ENCODE measurements at regions not wholly inside any gene's neighbourhood (a gene's known extent, or its start where the extent isn't known, plus 50 kb on each side); places are given as distances from the start of the nearest gene placed in this dataset.
"Not testable (repeated sequence)": the region's sequence is repeated elsewhere in the genome, so short reads cannot be mapped to it uniquely, and the experiment has no call there.

GRCh38 chr6:61622601-61623000 is 663.4 kb downstream of the KHDRBS2 start:
- no peak for DNase-seq
- ChIA-PET CTCF (no interaction called here), POLR2A (no interaction called here)
- H3K4me1 ChIP-seq (ENCODE audit: control extremely low read depth in 1 of 4, control insufficient read depth in 4 of 4, insufficient read depth in 4 of 4, low read length in 3 of 4): no peaks in the 10 kb centered on the region
- H3K36me3 ChIP-seq (ENCODE audit: control insufficient read depth in 4 of 4, insufficient read depth in 4 of 4, low read length in 3 of 4): no peaks in the 10 kb centered on the region
- no peaks in the 10 kb centered on the region for H3K27me3 ChIP-seq (replicated peaks in 2 of 5; ENCODE audit: control insufficient read depth in 4 of 5, insufficient read depth in 5 of 5, low read length in 4 of 5)
- H3K4me3 ChIP-seq (ENCODE audit: control insufficient read depth in 1 of 7, extremely low read depth in 1 of 7, insufficient read depth in 4 of 7, low read depth in 2 of 7, low read length in 6 of 7): no peak overlapping the region
- H3K9me3 ChIP-seq (ENCODE audit: control extremely low read depth in 1 of 5, control insufficient read depth in 4 of 5, insufficient read depth in 2 of 5, low read depth in 1 of 5, low read length in 4 of 5): peaks cover 0 to 2% (median 2%) of the 10 kb centered on the region in 5 experiments
- WGBS (ENCODE audit: insufficient coverage): 68% methylated on average over 4 of the region's 4 CpGs
- no peak overlapping the region for H3K27ac ChIP-seq (ENCODE audit: insufficient read depth in 1 of 2, low read depth in 1 of 2, low read length in 2 of 2, poor library complexity in 1 of 2, severe bottlenecking in 2 of 2)

GRCh38 chr6:61614119-61614518 is 671.9 kb downstream of the KHDRBS2 start:
- Histone ChIP-seq H3K9me3 (ENCODE audit: control extremely low read depth in 1 of 5, control insufficient read depth in 4 of 5, insufficient read depth in 2 of 5, low read depth in 1 of 5, low read length in 4 of 5) (no peaks in the 10 kb centered on the region), H3K4me3 (ENCODE audit: control insufficient read depth in 1 of 7, extremely low read depth in 1 of 7, insufficient read depth in 4 of 7, low read depth in 2 of 7, low read length in 6 of 7) (no peak overlapping the region), H3K4me1 (ENCODE audit: control extremely low read depth in 1 of 4, control insufficient read depth in 4 of 4, insufficient read depth in 4 of 4, low read length in 3 of 4) (no peaks in the 10 kb centered on the region), H3K36me3 (ENCODE audit: control insufficient read depth in 4 of 4, insufficient read depth in 4 of 4, low read length in 3 of 4) (no peaks in the 10 kb centered on the region), H3K27ac (ENCODE audit: insufficient read depth in 1 of 2, low read depth in 1 of 2, low read length in 2 of 2, poor library complexity in 1 of 2, severe bottlenecking in 2 of 2) (no peak overlapping the region), H3K27me3 (replicated peaks in 2 of 5; ENCODE audit: control insufficient read depth in 4 of 5, insufficient read depth in 5 of 5, low read length in 4 of 5) (no peaks in the 10 kb centered on the region)
- CTCF ChIA-PET: no interaction called here
- no peak for DNase-seq
- POLR2A ChIA-PET: no interaction called here

- ChIA-PET POLR2A (no interaction called here), CTCF (no interaction called here)
- Histone ChIP-seq H3K27ac (ENCODE audit: insufficient read depth in 1 of 2, low read depth in 1 of 2, low read length in 2 of 2, poor library complexity in 1 of 2, severe bottlenecking in 2 of 2) (no peak overlapping the region), H3K4me1 (ENCODE audit: control extremely low read depth in 1 of 4, control insufficient read depth in 4 of 4, insufficient read depth in 4 of 4, low read length in 3 of 4) (no peaks in the 10 kb centered on the region), H3K36me3 (ENCODE audit: control insufficient read depth in 4 of 4, insufficient read depth in 4 of 4, low read length in 3 of 4) (no peaks in the 10 kb centered on the region), H3K27me3 (replicated peaks in 2 of 5; ENCODE audit: control insufficient read depth in 4 of 5, insufficient read depth in 5 of 5, low read length in 4 of 5) (no peaks in the 10 kb centered on the region), H3K4me3 (ENCODE audit: control insufficient read depth in 1 of 7, extremely low read depth in 1 of 7, insufficient read depth in 4 of 7, low read depth in 2 of 7, low read length in 6 of 7) (no peak overlapping the region), H3K9me3 (ENCODE audit: control extremely low read depth in 1 of 5, control insufficient read depth in 4 of 5, insufficient read depth in 2 of 5, low read depth in 1 of 5, low read length in 4 of 5) (peaks cover 0 to 4% (median 0%) of the 10 kb centered on the region in 5 experiments)
- WGBS (ENCODE audit: insufficient coverage): 75% methylated on average over 1 of the region's 2 CpGs
- no peak for DNase-seq
Observed at GRCh38 chr6:61606500-61606899, 679.5 kb downstream of the KHDRBS2 start.

GRCh38 chr6:61605851-61606250 is 680.2 kb downstream of the KHDRBS2 start:
- DNase-seq; H3K27me3 ChIP-seq (replicated peaks in 2 of 5; ENCODE audit: control insufficient read depth in 4 of 5, insufficient read depth in 5 of 5, low read length in 4 of 5); H3K36me3 ChIP-seq (ENCODE audit: control insufficient read depth in 4 of 4, insufficient read depth in 4 of 4, low read length in 3 of 4); H3K4me3 ChIP-seq (ENCODE audit: control insufficient read depth in 1 of 7, extremely low read depth in 1 of 7, insufficient read depth in 4 of 7, low read depth in 2 of 7, low read length in 6 of 7); H3K9me3 ChIP-seq (ENCODE audit: control extremely low read depth in 1 of 5, control insufficient read depth in 4 of 5, insufficient read depth in 2 of 5, low read depth in 1 of 5, low read length in 4 of 5); H3K27ac ChIP-seq (ENCODE audit: insufficient read depth in 1 of 2, low read depth in 1 of 2, low read length in 2 of 2, poor library complexity in 1 of 2, severe bottlenecking in 2 of 2); H3K4me1 ChIP-seq (ENCODE audit: control extremely low read depth in 1 of 4, control insufficient read depth in 4 of 4, insufficient read depth in 4 of 4, low read length in 3 of 4); CTCF ChIA-PET; POLR2A ChIA-PET: not testable (repeated sequence)
- 69% methylated on average over 4 of the region's 4 CpGs for WGBS (ENCODE audit: insufficient coverage)

GRCh38 chr6:61602171-61602570 is 683.9 kb downstream of the KHDRBS2 start:
- H3K4me3 ChIP-seq (ENCODE audit: control insufficient read depth in 1 of 7, extremely low read depth in 1 of 7, insufficient read depth in 4 of 7, low read depth in 2 of 7, low read length in 6 of 7); POLR2A ChIA-PET; CTCF ChIA-PET; H3K27ac ChIP-seq (ENCODE audit: insufficient read depth in 1 of 2, low read depth in 1 of 2, low read length in 2 of 2, poor library complexity in 1 of 2, severe bottlenecking in 2 of 2); H3K27me3 ChIP-seq (replicated peaks in 2 of 5; ENCODE audit: control insufficient read depth in 4 of 5, insufficient read depth in 5 of 5, low read length in 4 of 5); H3K4me1 ChIP-seq (ENCODE audit: control extremely low read depth in 1 of 4, control insufficient read depth in 4 of 4, insufficient read depth in 4 of 4, low read length in 3 of 4); DNase-seq; H3K36me3 ChIP-seq (ENCODE audit: control insufficient read depth in 4 of 4, insufficient read depth in 4 of 4, low read length in 3 of 4); H3K9me3 ChIP-seq (ENCODE audit: control extremely low read depth in 1 of 5, control insufficient read depth in 4 of 5, insufficient read depth in 2 of 5, low read depth in 1 of 5, low read length in 4 of 5): not testable (repeated sequence)
- WGBS (ENCODE audit: insufficient coverage): 95% methylated on average over 4 of the region's 4 CpGs

- 67% methylated on average over 1 of the region's 2 CpGs for WGBS (ENCODE audit: insufficient coverage)
- no peaks in the 10 kb centered on the region for H3K9me3 ChIP-seq (ENCODE audit: control extremely low read depth in 1 of 5, control insufficient read depth in 4 of 5, insufficient read depth in 2 of 5, low read depth in 1 of 5, low read length in 4 of 5)
- no peak overlapping the region for H3K4me3 ChIP-seq (ENCODE audit: control insufficient read depth in 1 of 7, extremely low read depth in 1 of 7, insufficient read depth in 4 of 7, low read depth in 2 of 7, low read length in 6 of 7)
- POLR2A ChIA-PET: no interaction called here
- no peak overlapping the region for H3K27ac ChIP-seq (ENCODE audit: insufficient read depth in 1 of 2, low read depth in 1 of 2, low read length in 2 of 2, poor library complexity in 1 of 2, severe bottlenecking in 2 of 2)
- no peaks in the 10 kb centered on the region for H3K36me3 ChIP-seq (ENCODE audit: control insufficient read depth in 4 of 4, insufficient read depth in 4 of 4, low read length in 3 of 4)
- H3K27me3 ChIP-seq (replicated peaks in 2 of 5; ENCODE audit: control insufficient read depth in 4 of 5, insufficient read depth in 5 of 5, low read length in 4 of 5): no peaks in the 10 kb centered on the region
- no peak for DNase-seq
- CTCF ChIA-PET: no interaction called here
- H3K4me1 ChIP-seq (ENCODE audit: control extremely low read depth in 1 of 4, control insufficient read depth in 4 of 4, insufficient read depth in 4 of 4, low read length in 3 of 4): no peaks in the 10 kb centered on the region
Observed at GRCh38 chr6:61592238-61592637, 693.8 kb downstream of the KHDRBS2 start.

GRCh38 chr6:61586934-61587537 is 699.0 kb downstream of the KHDRBS2 start:
- WGBS (ENCODE audit: insufficient coverage): no CpG with 5 or more reads among the region's 3 CpGs
- H3K4me1 ChIP-seq (ENCODE audit: control extremely low read depth in 1 of 4, control insufficient read depth in 4 of 4, insufficient read depth in 4 of 4, low read length in 3 of 4): no peaks in the 10 kb centered on the region
- no peaks in the 10 kb centered on the region for H3K36me3 ChIP-seq (ENCODE audit: control insufficient read depth in 4 of 4, insufficient read depth in 4 of 4, low read length in 3 of 4)
- no peaks in the 10 kb centered on the region for H3K27me3 ChIP-seq (replicated peaks in 2 of 5; ENCODE audit: control insufficient read depth in 4 of 5, insufficient read depth in 5 of 5, low read length in 4 of 5)
- no peak for DNase-seq
- H3K27ac ChIP-seq (ENCODE audit: insufficient read depth in 1 of 2, low read depth in 1 of 2, low read length in 2 of 2, poor library complexity in 1 of 2, severe bottlenecking in 2 of 2): no peak overlapping the region
- H3K4me3 ChIP-seq (ENCODE audit: control insufficient read depth in 1 of 7, extremely low read depth in 1 of 7, insufficient read depth in 4 of 7, low read depth in 2 of 7, low read length in 6 of 7): no peak overlapping the region
- no peaks in the 10 kb centered on the region for H3K9me3 ChIP-seq (ENCODE audit: control extremely low read depth in 1 of 5, control insufficient read depth in 4 of 5, insufficient read depth in 2 of 5, low read depth in 1 of 5, low read length in 4 of 5)
- CTCF ChIA-PET: no interaction called here
- POLR2A ChIA-PET: no interaction called here
